Stimulated activated CD8-positive, alpha-beta memory T cell treated with anti-CD3 and anti-CD28 coated beads, Interleukin-12 subunit alpha, Interleukin-12 subunit beta, amount 100 ng/mL, for 1 hour (primary cell): ENCODE measurements at regions not wholly inside any gene's neighbourhood (a gene's known extent, or its start where the extent isn't known, plus 50 kb on each side); places are given as distances from the start of the nearest gene placed in this dataset.

Experiments used
- DNase-seq: peaks from one replicate; pipeline ENCODE4 v3.0.0-alpha.2; 2020; ENCODE audit warnings: low read depth

GRCh38 chrX:17206584-17206983, 168.4 kb upstream of the NHS start:
- DNase-seq = no peak

DNA sequence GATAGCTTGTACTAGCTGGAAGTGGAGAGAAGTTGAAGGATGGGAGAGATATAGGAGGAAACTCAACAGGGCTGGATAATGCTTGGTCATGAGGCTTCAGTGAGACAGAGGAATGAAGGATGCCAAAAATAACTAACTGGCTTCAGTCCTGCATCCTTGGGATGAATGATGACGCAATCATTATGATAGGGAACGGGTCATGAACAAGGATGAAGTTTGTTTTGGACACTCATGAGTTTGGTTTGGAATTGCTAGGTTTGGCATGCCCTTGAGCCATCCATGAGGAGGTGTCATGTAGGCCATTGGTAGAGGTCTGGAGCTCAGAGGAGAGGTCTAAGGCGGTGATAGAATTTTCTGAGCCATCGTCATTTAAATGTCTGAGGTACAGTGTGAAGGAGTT, 160.0 kb upstream of the NHS start:
- DNase-seq = no peak

DNA sequence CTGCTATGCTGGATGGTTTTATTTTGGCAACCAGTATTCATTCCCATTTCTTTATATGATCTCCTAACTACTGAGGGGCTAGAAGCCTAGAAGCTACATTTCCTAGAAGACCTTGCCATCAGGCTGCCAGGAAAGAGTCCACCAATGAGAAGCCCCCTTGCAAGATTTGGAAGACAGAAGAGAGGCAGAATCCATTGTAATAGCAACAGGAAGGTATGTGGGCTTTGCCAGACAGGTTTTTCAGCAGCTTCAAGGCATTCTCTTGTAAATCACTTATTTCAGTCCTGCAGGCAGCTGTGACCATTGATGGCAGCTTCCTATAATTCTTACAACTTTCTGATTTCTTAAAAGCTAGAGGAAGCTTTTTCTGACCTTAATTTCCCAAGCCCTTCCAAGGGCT, 148.3 kb upstream of the NHS start:
- DNase-seq = no peak

- DNase-seq = no peak
Measured at GRCh38 chrX:17237146-17237545, 137.9 kb upstream of the NHS start.

- DNase-seq = peak; percentile 1
Measured at GRCh38 chrX:17242470-17242869, 132.5 kb upstream of the NHS start.

DNA sequence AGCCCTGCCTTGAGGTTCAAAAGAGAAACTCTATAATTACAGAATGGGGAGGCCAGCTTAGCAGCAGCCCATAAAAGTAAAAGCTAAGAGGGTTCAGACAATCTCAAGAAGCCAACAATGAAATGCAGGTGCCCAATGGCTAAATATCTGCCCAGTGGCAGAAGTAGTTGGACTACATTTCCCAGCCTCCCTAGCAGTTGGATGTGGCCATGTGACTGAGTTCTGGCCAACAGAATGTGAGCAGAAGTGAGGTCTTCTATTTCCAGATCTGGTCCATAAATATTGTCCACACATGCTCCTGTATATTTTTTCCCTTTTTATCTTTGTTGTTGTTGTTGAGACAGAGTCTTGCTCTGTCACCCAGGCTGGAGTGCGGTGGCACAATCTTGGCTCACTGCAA, 127.9 kb upstream of the NHS start:
- no peak for DNase-seq

DNA sequence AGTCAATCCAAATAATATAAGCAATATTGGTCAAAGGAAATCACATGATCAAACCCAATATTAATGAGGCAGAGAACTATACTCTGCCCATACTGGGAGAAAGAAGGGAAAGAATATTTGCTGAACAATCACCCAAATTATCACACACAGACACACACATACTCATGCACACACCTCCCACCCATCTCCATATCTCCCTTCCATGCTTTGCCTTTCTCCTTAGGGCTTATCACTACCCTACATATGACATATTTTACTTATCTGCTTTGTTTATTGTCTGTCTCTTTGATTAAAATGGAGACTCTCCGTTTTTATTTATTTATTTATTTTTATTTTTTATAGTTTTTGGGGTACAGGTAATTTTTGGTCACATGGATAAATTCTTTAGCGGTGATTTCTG, 112.9 kb upstream of the NHS start:
- DNase-seq = no peak

DNA sequence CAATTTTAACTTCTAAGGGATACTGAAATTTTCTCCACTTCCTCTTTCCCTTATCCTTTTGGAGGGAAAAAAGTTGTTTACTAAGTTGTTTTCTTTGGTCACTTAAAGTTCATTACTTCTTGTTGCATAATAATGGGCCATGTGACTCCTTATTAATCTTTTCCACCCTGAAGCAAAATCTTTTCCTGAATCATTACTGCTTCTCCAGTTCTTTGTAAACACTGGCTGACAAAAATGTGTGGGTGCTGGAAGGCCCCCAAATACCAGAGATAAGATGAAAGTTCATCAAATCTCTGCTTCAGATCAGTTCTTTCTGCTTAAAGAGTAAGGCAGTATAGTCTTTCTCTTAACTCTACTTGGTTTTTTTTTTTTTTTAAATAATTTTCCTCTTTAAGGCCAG, 108.9 kb upstream of the NHS start:
- no peak for DNase-seq

DNA sequence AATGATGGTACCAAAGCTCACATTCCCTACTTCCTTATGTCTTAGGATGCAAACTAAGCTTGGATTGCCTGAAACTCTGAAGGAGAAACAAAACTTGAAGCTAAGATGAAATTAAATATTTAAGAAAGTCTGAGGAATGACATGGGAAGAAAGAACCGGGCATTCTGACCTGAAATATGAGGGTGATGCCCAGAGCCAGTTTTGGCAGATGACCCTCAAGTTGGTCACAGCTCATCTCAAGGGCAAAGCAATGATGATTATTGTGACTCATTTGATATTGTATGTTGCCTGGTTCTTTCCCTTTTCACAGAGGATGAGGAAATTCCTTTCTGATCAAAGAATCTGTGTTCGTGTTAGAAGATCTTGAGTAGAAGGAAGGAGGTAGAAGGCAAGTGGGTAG, 96.0 kb upstream of the NHS start:
- no peak for DNase-seq

- DNase-seq = no peak
Measured at GRCh38 chrX:17285983-17286382, 89.0 kb upstream of the NHS start.

DNA sequence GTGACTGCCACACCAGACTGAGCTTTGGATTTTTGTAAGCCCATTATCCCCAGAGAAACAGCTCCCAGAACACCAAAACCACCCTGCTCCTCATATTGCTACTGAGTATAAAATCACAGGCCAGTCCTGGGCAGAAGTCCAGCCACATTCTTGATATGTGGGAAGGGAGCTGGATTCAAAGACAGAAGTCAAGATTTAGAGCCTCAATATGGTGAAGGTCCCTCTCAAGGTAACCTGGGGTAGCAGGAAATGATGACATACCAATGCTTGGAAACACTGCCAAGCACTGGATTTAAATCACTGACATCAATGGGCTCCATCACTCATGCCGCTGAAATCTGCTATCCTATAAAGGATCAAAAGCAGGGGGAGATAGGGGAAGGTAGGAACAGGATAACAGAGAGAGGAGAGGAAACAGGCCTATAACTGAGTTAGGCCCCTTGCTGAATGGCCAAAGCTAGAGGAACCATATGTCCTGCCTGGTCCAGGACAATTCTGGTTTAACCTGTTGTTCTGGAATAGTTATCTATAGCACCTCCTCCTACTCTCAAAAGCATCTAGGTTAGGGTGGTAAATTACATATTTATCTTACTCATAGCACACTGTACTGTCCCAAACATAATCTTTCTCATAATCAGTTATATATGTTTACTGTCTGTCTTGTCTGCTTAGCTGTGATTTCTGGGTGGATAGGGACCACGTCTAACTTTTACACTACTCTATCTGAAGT, 83.7 kb upstream of the NHS start:
- DNase-seq = no peak

- DNase-seq = no peak
Measured at GRCh38 chrX:17292111-17292527, 82.9 kb upstream of the NHS start.

DNA sequence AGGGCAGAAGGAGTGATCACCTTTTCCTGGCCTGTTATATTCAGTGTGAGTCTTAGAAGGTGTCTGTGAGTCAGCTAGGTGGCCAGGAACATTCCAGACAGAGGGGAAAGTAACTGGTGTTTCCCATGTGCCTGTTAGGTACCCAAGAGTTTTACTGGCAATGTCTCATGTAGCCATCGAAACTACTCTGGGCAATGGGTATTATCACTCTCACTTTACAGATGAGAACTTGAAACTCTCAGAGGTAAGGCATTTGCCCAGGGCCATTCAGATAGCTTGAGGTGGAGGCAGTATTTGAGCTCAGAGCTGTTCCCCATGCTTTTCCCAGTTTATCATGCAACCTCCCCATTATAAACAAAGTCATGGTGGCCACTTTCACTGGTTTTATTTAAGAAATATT, 80.4 kb upstream of the NHS start:
- no peak for DNase-seq

GRCh38 chrX:17295791-17296190, 79.2 kb upstream of the NHS start:
- no peak for DNase-seq

DNA sequence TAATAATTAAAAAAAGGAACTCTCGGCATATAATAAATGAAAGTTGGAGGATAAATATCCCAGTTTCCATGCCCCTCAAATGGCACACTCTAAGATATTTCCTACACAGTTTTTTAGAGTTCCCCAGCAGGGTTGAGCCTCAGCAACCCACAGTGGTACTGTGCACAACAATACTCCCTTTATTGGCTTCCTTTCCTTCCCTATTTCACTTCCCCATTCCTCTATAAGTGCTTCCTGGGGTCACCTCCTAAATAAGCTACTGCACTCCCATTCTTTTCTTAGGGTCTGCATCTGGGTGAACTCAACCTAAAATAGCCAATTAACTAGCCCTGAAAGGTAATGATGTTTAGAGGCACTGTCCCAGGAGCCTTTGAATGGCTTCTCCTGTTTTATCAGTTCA, 76.4 kb upstream of the NHS start:
- DNase-seq = no peak

GRCh38 chrX:17299206-17299605, 75.8 kb upstream of the NHS start:
- no peak for DNase-seq

DNA sequence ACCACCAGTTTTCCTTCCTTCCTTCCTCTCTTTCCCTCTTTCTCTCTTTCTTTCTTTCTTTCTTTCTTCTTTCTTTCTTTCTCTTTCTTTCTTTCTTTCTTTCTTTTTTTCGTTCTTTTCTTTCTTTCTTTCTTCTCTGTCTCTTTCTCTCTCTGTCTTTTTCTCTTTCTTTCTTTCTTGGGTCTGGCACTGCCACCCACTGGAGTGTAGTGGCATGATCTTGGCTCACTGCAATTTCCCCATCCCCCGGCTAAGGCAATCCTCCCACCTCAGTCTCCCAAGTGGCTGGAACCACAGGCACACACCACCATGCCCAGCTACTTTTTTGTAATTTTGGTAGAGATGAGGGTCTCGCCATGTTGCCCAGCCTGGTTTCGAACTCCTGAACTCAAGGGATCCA, 51.6 kb upstream of the NHS start:
- no peak for DNase-seq
